SW480 (cell line): ENCODE measurements at regions not wholly inside any gene's neighbourhood (a gene's known extent, or its start where the extent isn't known, plus 50 kb on each side); places are given as distances from the start of the nearest gene placed in this dataset.

ENCODE experiments used
- DNase-seq: peaks from one replicate; pipeline ENCODE4 v3.0.0-alpha.2; 2016; ENCODE audit warnings: low spot score

- DNase-seq: no peak
These were observed 80.7 kb upstream of the KIAA1217 start for GRCh38 chr10:24128066-24128730.

- DNase-seq: no peak
These were observed 76.2 kb upstream of the KIAA1217 start for GRCh38 chr10:24132741-24133140.

- DNase-seq: no peak
These were observed 75.1 kb upstream of the KIAA1217 start for GRCh38 chr10:24133835-24134234.

GRCh38 chr10:24136070-24136469 is 72.9 kb upstream of the KIAA1217 start:
- DNase-seq: no peak

GRCh38 chr10:24147321-24147720 is 61.6 kb upstream of the KIAA1217 start:
- DNase-seq: no peak

- no peak for DNase-seq
These were observed 59.3 kb upstream of the KIAA1217 start for GRCh38 chr10:24149640-24150039.

- DNase-seq: no peak
These were observed 58.1 kb upstream of the KIAA1217 start for GRCh38 chr10:24150853-24151252.

- DNase-seq: no peak
These were observed 56.7 kb upstream of the KIAA1217 start for GRCh38 chr10:24152270-24152669.

- DNase-seq: no peak
These were observed 55.9 kb upstream of the KIAA1217 start for GRCh38 chr10:24153031-24153430.

GRCh38 chr10:24153537-24153936 is 55.4 kb upstream of the KIAA1217 start:
- no peak for DNase-seq

GRCh38 chr10:24156686-24157085 is 52.3 kb upstream of the KIAA1217 start:
- no peak for DNase-seq

GRCh38 chr10:24157567-24157966 is 51.4 kb upstream of the KIAA1217 start:
- DNase-seq: no peak
